GM23248 (cell line): ENCODE measurements at regions not wholly inside any gene's neighbourhood (a gene's known extent, or its start where the extent isn't known, plus 50 kb on each side); places are given as distances from the start of the nearest gene placed in this dataset.

ENCODE experiments used
- DNase-seq: peaks from one replicate; pipeline ENCODE4 v3.0.0-alpha.2; 2015
- H2AFZ ChIP-seq: fragments of 200-600 bp; sonication (generic); 2 replicates; pipeline ENCODE4 v1.6.1; 2016; ENCODE audit warnings: antibody characterized with exemption
- H3F3A ChIP-seq: fragments of 200-600 bp; sonication (generic); 2 replicates; pipeline ENCODE4 v1.6.1; 2016; ENCODE audit warnings: mild to moderate bottlenecking, antibody characterized with exemption, mixed run types; ENCODE audit not compliant: insufficient read depth
- H3K27ac ChIP-seq: fragments of 200-600 bp; sonication (generic); 2 replicates; pipeline ENCODE4 v1.5.1; 2016; ENCODE audit warnings: mild to moderate bottlenecking
- H3K27me3 ChIP-seq: fragments of 200-600 bp; sonication (generic); replicated peaks from 2 replicates; pipeline ENCODE4 v1.6.1; 2016; ENCODE audit warnings: mild to moderate bottlenecking; ENCODE audit not compliant: insufficient read depth
- H3K36me3 ChIP-seq: fragments of 200-600 bp; sonication (generic); 2 replicates; pipeline ENCODE4 v1.6.1; 2016; ENCODE audit warnings: low read depth, mild to moderate bottlenecking
- H3K4me1 ChIP-seq: fragments of 200-600 bp; sonication (generic); 2 replicates; pipeline ENCODE4 v1.6.1; 2016; ENCODE audit warnings: mild to moderate bottlenecking; ENCODE audit not compliant: insufficient read depth
- H3K4me2 ChIP-seq: fragments of 200-600 bp; sonication (generic); one replicate; pipeline ENCODE4 v1.6.1; 2016; ENCODE audit warnings: mild to moderate bottlenecking; ENCODE audit not compliant: unreplicated experiment
- H3K4me3 ChIP-seq: fragments of 200-600 bp; sonication (generic); 2 replicates; pipeline ENCODE4 v1.5.1; 2016; ENCODE audit warnings: mild to moderate bottlenecking
- H3K79me2 ChIP-seq: fragments of 200-600 bp; sonication (generic); 2 replicates; pipeline ENCODE4 v1.6.1; 2016; ENCODE audit warnings: mild to moderate bottlenecking; ENCODE audit not compliant: insufficient read depth
- H3K9ac ChIP-seq: fragments of 200-600 bp; sonication (generic); 2 replicates; pipeline ENCODE4 v1.6.1; 2016; ENCODE audit warnings: mild to moderate bottlenecking
- H3K9me2 ChIP-seq: fragments of 200-600 bp; sonication (generic); 2 replicates; pipeline ENCODE4 v1.6.1; 2016; ENCODE audit warnings: mixed run types, mild to moderate bottlenecking, moderate library complexity; ENCODE audit not compliant: insufficient read depth
- H3K9me3 ChIP-seq: fragments of 200-600 bp; sonication (generic); one replicate; pipeline ENCODE4 v1.6.1; 2017; ENCODE audit warnings: low read depth
- H4K20me1 ChIP-seq: fragments of 200-600 bp; sonication (generic); 2 replicates; pipeline ENCODE4 v1.6.0; 2016; ENCODE audit not compliant: insufficient read depth
- EZH2 ChIP-seq: fragments of 200-600 bp; sonication (generic); IDR thresholded peaks from 2 replicates; pipeline ENCODE4 v1.6.1; 2018; ENCODE audit warnings: antibody characterized with exemption, mild to moderate bottlenecking; ENCODE audit not compliant: insufficient read depth, poor library complexity, severe bottlenecking
- EZH2phosphoT487 ChIP-seq: fragments of 200-600 bp; sonication (generic); IDR thresholded peaks from 2 replicates; pipeline ENCODE4 v1.6.1; 2018; ENCODE audit warnings: antibody characterized with exemption, moderate library complexity, mild to moderate bottlenecking, low read depth; ENCODE audit not compliant: insufficient read depth
- WGBS, 2 experiments: methylation state at CpG; one replicate each; pipeline ENCODE4 v1.1.6; 2015 to 2017; ENCODE audit warnings: low lambda C conversion rate in 2 of 2, low coverage in 1 of 2; ENCODE audit errors: missing lambda C conversion rate in 2 of 2; 5-methylcytosine and 5-hydroxymethylcytosine counted together
- in situ Hi-C: fragments of 300-500 bp; cut with MboI; formaldehyde crosslinking; loops from 2 replicates; pipeline ENCODE4 v1.15.0; 2020

DNA sequence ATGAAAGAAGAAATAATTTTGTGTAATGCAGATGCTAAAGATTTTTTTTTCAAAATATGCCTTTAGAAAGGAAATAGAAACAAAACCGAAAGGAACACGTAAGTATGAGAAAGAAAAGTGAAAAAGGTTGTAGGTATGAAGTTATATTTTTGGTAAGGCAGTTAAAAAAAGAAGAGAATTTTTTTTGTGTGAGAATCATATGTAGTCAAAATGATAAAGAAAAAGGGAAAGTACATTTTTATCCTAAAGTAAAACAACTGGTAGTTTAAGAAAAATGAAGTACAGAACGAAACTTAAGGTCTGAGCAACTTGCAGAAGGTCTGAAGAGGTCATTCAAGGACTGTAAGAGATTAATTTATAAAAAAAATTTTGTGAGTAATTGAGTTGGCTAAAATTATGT lies 164.0 kb upstream of the TRAM1L1 start:
- H3K9ac ChIP-seq, result no peak overlapping the region
- TF ChIP-seq EZH2 (no peak), EZH2phosphoT487 (no peak)

DNA sequence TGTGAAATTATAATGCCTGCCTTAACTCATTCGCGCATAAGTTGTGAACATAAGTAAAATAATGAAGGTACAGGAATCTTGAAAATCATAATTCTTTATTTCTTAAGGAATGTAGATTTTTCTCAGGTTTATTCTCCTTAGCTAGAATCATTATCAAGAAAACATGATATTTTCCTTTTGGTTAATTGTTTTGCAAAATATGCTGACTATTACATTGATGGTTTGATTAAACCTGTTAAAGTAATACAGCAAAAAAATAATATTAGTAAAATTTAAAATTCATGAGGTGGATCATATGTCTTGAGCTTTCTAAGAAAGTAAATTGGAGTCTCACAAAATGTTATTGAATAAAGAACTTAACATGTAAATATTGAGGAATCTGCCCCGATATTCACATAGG lies 178.7 kb upstream of the TRAM1L1 start:
- Histone ChIP-seq H2AFZ (no peak overlapping the region), H3K9me3 (no peaks in the 10 kb centered on the region), H3K4me3 (no peak overlapping the region), H3K4me2 (no peak overlapping the region), H3K79me2 (no peaks in the 10 kb centered on the region), H3K9ac (no peak overlapping the region), H3K4me1 (no peaks in the 10 kb centered on the region), H3K27me3 (no peaks in the 10 kb centered on the region), H4K20me1 (no peaks in the 10 kb centered on the region), H3F3A (no peaks in the 10 kb centered on the region), H3K9me2 (no peaks in the 10 kb centered on the region), H3K27ac (no peak overlapping the region), H3K36me3 (no peaks in the 10 kb centered on the region)
- no peak for TF ChIP-seq EZH2phosphoT487
- TF ChIP-seq EZH2, result no peak
- DNase-seq, result no peak
- in situ Hi-C loops, result no loop called here
- WGBS, 2 experiments, result 65 to 72% methylated on average over 3 of the region's 3 CpGs

More for the DNA sequence above, 164.0 kb upstream of the TRAM1L1 start:
- H3F3A ChIP-seq, result no peaks in the 10 kb centered on the region
- H3K36me3 ChIP-seq, result no peaks in the 10 kb centered on the region
- 27 to 29% methylated on average over 3 of the region's 3 CpGs for WGBS, 2 experiments
- H3K27ac ChIP-seq, result no peak overlapping the region
- no peak overlapping the region for H3K4me3 ChIP-seq
- H3K79me2 ChIP-seq, result no peaks in the 10 kb centered on the region
- DNase-seq, result no peak
- H3K9me2 ChIP-seq, result no peaks in the 10 kb centered on the region
- H3K4me1 ChIP-seq, result no peaks in the 10 kb centered on the region
- no peaks in the 10 kb centered on the region for H4K20me1 ChIP-seq
- no peak overlapping the region for H2AFZ ChIP-seq
- no peak overlapping the region for H3K4me2 ChIP-seq
- H3K27me3 ChIP-seq, result no peaks in the 10 kb centered on the region
- in situ Hi-C loops, result no loop called here
- no peaks in the 10 kb centered on the region for H3K9me3 ChIP-seq

DNA sequence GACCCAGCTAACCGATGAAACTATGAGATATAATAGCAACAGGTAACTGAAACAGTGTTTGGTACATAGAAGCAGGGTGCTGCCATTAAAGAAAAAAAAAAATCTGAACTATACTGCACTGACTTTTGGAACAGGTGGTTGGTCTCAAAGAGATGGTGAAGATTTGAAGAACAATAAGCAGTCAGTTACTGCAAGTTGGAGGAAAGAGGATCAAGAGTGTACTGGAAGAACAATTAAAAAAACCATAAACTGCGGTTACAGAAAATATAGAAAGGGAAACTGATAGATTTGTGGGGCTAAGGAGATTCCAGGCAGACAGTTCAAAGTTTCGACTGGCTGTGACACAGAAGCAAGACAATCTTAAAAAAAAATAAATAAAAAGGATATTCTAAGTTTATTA lies 181.9 kb upstream of the TRAM1L1 start:
- no peak overlapping the region for H3K4me3 ChIP-seq
- no peak overlapping the region for H3K27ac ChIP-seq
- no peaks in the 10 kb centered on the region for H3K36me3 ChIP-seq
- no peaks in the 10 kb centered on the region for H3K27me3 ChIP-seq
- no peak for TF ChIP-seq EZH2
- no peak overlapping the region for H3K9ac ChIP-seq
- H4K20me1 ChIP-seq, result no peaks in the 10 kb centered on the region
- no peaks in the 10 kb centered on the region for H3K9me3 ChIP-seq
- H2AFZ ChIP-seq, result no peak overlapping the region
- in situ Hi-C loops, result no loop called here
- no peak overlapping the region for H3K4me2 ChIP-seq
- H3F3A ChIP-seq, result no peaks in the 10 kb centered on the region
- no peaks in the 10 kb centered on the region for H3K4me1 ChIP-seq
- DNase-seq, result no peak
- no peaks in the 10 kb centered on the region for H3K9me2 ChIP-seq
- H3K79me2 ChIP-seq, result no peaks in the 10 kb centered on the region
- WGBS, 2 experiments, result 18 to 20% methylated on average over 3 of the region's 3 CpGs

DNA sequence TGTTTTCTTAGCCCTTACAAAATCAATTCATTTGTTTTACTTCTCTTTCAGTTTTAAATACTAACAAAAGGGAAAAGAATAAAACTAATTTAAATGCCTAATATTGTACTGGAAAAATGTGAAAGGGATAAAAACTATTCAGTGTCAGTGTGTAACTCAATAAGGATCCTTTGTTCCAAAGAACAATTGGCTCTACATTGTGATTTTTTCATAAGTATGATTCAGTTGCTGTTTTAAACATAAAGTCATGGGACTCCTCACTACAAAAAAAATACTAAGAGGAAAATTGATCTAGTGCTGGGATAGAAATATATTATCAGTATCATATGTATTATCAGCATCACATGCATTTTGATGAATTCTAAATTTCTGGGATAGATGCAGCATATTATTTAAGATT lies 199.4 kb upstream of the TRAM1L1 start:
- Histone ChIP-seq H3F3A (no peaks in the 10 kb centered on the region), H4K20me1 (no peaks in the 10 kb centered on the region), H3K36me3 (no peaks in the 10 kb centered on the region), H3K9me3 (no peaks in the 10 kb centered on the region), H3K79me2 (no peaks in the 10 kb centered on the region), H3K4me2 (no peak overlapping the region), H3K4me3 (no peak overlapping the region), H3K27me3 (no peaks in the 10 kb centered on the region), H3K9me2 (no peaks in the 10 kb centered on the region; the same call in 1 of the 2 replicates), H3K4me1 (no peaks in the 10 kb centered on the region), H3K9ac (no peak overlapping the region), H3K27ac (no peak overlapping the region), H2AFZ (no peak overlapping the region)
- in situ Hi-C loops, result no loop called here
- no peak for DNase-seq
- no peak for TF ChIP-seq EZH2
- TF ChIP-seq EZH2phosphoT487, result no peak

DNA sequence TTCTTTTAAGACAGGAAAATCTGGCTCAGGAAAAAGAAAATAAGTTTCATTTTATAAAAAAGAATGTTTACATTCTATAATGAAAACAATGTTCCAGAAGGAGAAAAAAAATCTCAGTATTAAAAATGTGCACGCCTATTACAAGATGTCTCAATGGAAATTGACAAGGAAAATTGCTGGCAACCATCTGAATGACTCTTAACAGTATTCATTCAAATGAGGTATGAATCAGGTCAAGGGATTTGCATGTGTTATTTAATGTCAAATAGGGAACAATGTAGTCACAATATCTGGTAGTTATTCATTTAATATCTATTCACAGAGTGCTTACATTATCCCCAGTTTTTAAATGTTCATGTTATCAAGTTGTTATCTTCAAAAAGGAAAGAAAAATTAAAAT lies 208.4 kb upstream of the TRAM1L1 start:
- TF ChIP-seq EZH2 (no peak), EZH2phosphoT487 (no peak)
- H3K4me3 ChIP-seq, result no peak overlapping the region
- no peak overlapping the region for H3K4me2 ChIP-seq
- no peaks in the 10 kb centered on the region for H4K20me1 ChIP-seq
- H2AFZ ChIP-seq, result no peak overlapping the region
- no peaks in the 10 kb centered on the region for H3K79me2 ChIP-seq
- no peaks in the 10 kb centered on the region for H3F3A ChIP-seq
- H3K4me1 ChIP-seq, result no peaks in the 10 kb centered on the region
- no peaks in the 10 kb centered on the region for H3K36me3 ChIP-seq
- DNase-seq, result no peak
- WGBS, 2 experiments, result 17 to 26% methylated on average over 1 of the region's 1 CpG
- no peaks in the 10 kb centered on the region for H3K9me3 ChIP-seq
- in situ Hi-C loops, result no loop called here
- H3K27ac ChIP-seq, result no peak overlapping the region
- no peaks in the 10 kb centered on the region for H3K27me3 ChIP-seq
- H3K9ac ChIP-seq, result no peak overlapping the region
- H3K9me2 ChIP-seq, result no peaks in the 10 kb centered on the region; the same call in 1 of the 2 replicates
